HL-60 (cell line): ENCODE measurements at regions not wholly inside any gene's neighbourhood (a gene's known extent, or its start where the extent isn't known, plus 50 kb on each side); places are given as distances from the start of the nearest gene placed in this dataset.

Experiments used
- POLR2AphosphoS5 ChIP-seq: IDR thresholded peaks from 2 replicates; pipeline ENCODE4 v1.6.1; 2012; ENCODE audit warnings: low read depth
- TF ChIP-seq, protein P1 (sequence below): IDR thresholded peaks from one replicate; pipeline ENCODE4 v1.5.1; 2011; ENCODE audit warnings: low read length, control low read depth, inconsistent platforms; ENCODE audit not compliant: insufficient read depth

- TF ChIP-seq, protein P1, sequence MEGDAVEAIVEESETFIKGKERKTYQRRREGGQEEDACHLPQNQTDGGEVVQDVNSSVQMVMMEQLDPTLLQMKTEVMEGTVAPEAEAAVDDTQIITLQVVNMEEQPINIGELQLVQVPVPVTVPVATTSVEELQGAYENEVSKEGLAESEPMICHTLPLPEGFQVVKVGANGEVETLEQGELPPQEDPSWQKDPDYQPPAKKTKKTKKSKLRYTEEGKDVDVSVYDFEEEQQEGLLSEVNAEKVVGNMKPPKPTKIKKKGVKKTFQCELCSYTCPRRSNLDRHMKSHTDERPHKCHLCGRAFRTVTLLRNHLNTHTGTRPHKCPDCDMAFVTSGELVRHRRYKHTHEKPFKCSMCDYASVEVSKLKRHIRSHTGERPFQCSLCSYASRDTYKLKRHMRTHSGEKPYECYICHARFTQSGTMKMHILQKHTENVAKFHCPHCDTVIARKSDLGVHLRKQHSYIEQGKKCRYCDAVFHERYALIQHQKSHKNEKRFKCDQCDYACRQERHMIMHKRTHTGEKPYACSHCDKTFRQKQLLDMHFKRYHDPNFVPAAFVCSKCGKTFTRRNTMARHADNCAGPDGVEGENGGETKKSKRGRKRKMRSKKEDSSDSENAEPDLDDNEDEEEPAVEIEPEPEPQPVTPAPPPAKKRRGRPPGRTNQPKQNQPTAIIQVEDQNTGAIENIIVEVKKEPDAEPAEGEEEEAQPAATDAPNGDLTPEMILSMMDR: no peak
- no peak for TF ChIP-seq POLR2AphosphoS5
Measured at GRCh38 chr4:156291317-156291716, 337.7 kb upstream of the CTSO start.
